ENCODE measurements at regions not wholly inside any gene's neighbourhood (a gene's known extent, or its start where the extent isn't known, plus 50 kb on each side); places are given as distances from the start of the nearest gene placed in this dataset.

- Histone ChIP-seq H3K9ac (ENCODE audit: low read depth, low read length, poor library complexity, severe bottlenecking) (no peak overlapping the region), H3F3A (ENCODE audit: low read depth) (no peaks in the 10 kb centered on the region), H2AFZ (ENCODE audit: low read length) (no peak overlapping the region), H3K4me2 (ENCODE audit: low read depth, low read length, poor library complexity, severe bottlenecking) (no peak overlapping the region), H3K9me3 (ENCODE audit: insufficient read depth, low read depth, low read length) (no peaks in the 10 kb centered on the region), H3K4me1 (ENCODE audit: insufficient read depth, low read length, poor library complexity, severe bottlenecking) (no peaks in the 10 kb centered on the region), H3K9me2 (replicated peaks; ENCODE audit: low read depth, low read length) (no peaks in the 10 kb centered on the region), H4K20me1 (ENCODE audit: insufficient read depth, low read length, poor library complexity, severe bottlenecking) (no peaks in the 10 kb centered on the region), H3K4me3 (ENCODE audit: low read length, poor library complexity, severe bottlenecking) (no peak overlapping the region), H3K27me3 (ENCODE audit: insufficient read depth, low read length, poor library complexity, severe bottlenecking) (no peaks in the 10 kb centered on the region), H3K79me2 (ENCODE audit: insufficient read depth, low read length) (no peaks in the 10 kb centered on the region), H3K36me3 (ENCODE audit: insufficient read depth, low read length) (no peaks in the 10 kb centered on the region)
- TF ChIP-seq EZH2phosphoT487 (IDR thresholded peaks at IDR 0.05; ENCODE audit: borderline replicate concordance): no peak
- TF ChIP-seq, protein P1, sequence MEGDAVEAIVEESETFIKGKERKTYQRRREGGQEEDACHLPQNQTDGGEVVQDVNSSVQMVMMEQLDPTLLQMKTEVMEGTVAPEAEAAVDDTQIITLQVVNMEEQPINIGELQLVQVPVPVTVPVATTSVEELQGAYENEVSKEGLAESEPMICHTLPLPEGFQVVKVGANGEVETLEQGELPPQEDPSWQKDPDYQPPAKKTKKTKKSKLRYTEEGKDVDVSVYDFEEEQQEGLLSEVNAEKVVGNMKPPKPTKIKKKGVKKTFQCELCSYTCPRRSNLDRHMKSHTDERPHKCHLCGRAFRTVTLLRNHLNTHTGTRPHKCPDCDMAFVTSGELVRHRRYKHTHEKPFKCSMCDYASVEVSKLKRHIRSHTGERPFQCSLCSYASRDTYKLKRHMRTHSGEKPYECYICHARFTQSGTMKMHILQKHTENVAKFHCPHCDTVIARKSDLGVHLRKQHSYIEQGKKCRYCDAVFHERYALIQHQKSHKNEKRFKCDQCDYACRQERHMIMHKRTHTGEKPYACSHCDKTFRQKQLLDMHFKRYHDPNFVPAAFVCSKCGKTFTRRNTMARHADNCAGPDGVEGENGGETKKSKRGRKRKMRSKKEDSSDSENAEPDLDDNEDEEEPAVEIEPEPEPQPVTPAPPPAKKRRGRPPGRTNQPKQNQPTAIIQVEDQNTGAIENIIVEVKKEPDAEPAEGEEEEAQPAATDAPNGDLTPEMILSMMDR (conservative IDR thresholded peaks at IDR 0.05; ENCODE audit: low read length): no peak
These were observed 89.8 kb upstream of the WLS start for GRCh38 chr1:68322096-68322495.

GRCh38 chr1:68321084-68321685, 88.9 kb upstream of the WLS start:
- Histone ChIP-seq H3K9me2 (replicated peaks; ENCODE audit: low read depth, low read length) (no peaks in the 10 kb centered on the region), H3K36me3 (ENCODE audit: insufficient read depth, low read length) (no peaks in the 10 kb centered on the region), H3K4me3 (ENCODE audit: low read length, poor library complexity, severe bottlenecking) (no peak overlapping the region), H3K27me3 (ENCODE audit: insufficient read depth, low read length, poor library complexity, severe bottlenecking) (no peaks in the 10 kb centered on the region), H4K20me1 (ENCODE audit: insufficient read depth, low read length, poor library complexity, severe bottlenecking) (no peaks in the 10 kb centered on the region), H2AFZ (ENCODE audit: low read length) (no peak overlapping the region), H3K9me3 (ENCODE audit: insufficient read depth, low read depth, low read length) (no peaks in the 10 kb centered on the region), H3K79me2 (ENCODE audit: insufficient read depth, low read length) (no peaks in the 10 kb centered on the region), H3F3A (ENCODE audit: low read depth) (no peaks in the 10 kb centered on the region), H3K9ac (ENCODE audit: low read depth, low read length, poor library complexity, severe bottlenecking) (no peak overlapping the region), H3K4me1 (ENCODE audit: insufficient read depth, low read length, poor library complexity, severe bottlenecking) (no peaks in the 10 kb centered on the region), H3K4me2 (ENCODE audit: low read depth, low read length, poor library complexity, severe bottlenecking) (no peak overlapping the region)
- no peak for TF ChIP-seq EZH2phosphoT487 (IDR thresholded peaks at IDR 0.05; ENCODE audit: borderline replicate concordance)
- TF ChIP-seq, protein P1 (conservative IDR thresholded peaks at IDR 0.05; ENCODE audit: low read length): no peak

DNA sequence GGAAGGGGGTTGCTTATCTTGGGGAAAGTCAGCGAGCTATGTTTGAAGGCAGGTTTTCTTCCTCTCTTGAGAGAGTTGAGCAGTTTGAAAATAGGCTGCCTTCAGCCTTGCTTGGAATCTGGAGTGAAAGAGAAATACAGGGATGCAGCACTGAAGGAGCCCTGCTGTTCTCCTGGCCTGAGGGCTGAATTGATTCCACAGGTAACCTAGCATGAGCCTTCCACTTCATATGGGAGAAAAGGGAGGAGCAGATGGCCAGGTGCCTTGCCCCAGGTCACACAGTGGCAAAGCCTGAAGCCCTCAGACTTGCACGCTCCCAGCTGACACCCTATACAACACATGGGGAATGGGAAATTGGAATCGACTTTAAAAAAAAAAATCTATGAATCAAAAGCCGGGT, 88.0 kb upstream of the WLS start:
- no peak overlapping the region for H3K4me3 ChIP-seq (ENCODE audit: low read length, poor library complexity, severe bottlenecking)
- H4K20me1 ChIP-seq (ENCODE audit: insufficient read depth, low read length, poor library complexity, severe bottlenecking): no peaks in the 10 kb centered on the region
- H3K79me2 ChIP-seq (ENCODE audit: insufficient read depth, low read length): no peaks in the 10 kb centered on the region
- no peaks in the 10 kb centered on the region for H3K27me3 ChIP-seq (ENCODE audit: insufficient read depth, low read length, poor library complexity, severe bottlenecking)
- no peaks in the 10 kb centered on the region for H3K9me2 ChIP-seq (replicated peaks; ENCODE audit: low read depth, low read length)
- H3F3A ChIP-seq (ENCODE audit: low read depth): no peaks in the 10 kb centered on the region
- no peak for TF ChIP-seq EZH2phosphoT487 (IDR thresholded peaks at IDR 0.05; ENCODE audit: borderline replicate concordance)
- TF ChIP-seq, protein P1 (conservative IDR thresholded peaks at IDR 0.05; ENCODE audit: low read length): no peak
- no peaks in the 10 kb centered on the region for H3K4me1 ChIP-seq (ENCODE audit: insufficient read depth, low read length, poor library complexity, severe bottlenecking)
- no peak overlapping the region for H3K9ac ChIP-seq (ENCODE audit: low read depth, low read length, poor library complexity, severe bottlenecking)
- H2AFZ ChIP-seq (ENCODE audit: low read length): no peak overlapping the region
- no peaks in the 10 kb centered on the region for H3K36me3 ChIP-seq (ENCODE audit: insufficient read depth, low read length)
- no peaks in the 10 kb centered on the region for H3K9me3 ChIP-seq (ENCODE audit: insufficient read depth, low read depth, low read length)
- H3K4me2 ChIP-seq (ENCODE audit: low read depth, low read length, poor library complexity, severe bottlenecking): no peak overlapping the region
